GM23248 (cell line): ENCODE measurements at regions not wholly inside any gene's neighbourhood (a gene's known extent, or its start where the extent isn't known, plus 50 kb on each side); places are given as distances from the start of the nearest gene placed in this dataset.

Source experiments
- DNase-seq: peaks from one replicate; pipeline ENCODE4 v3.0.0-alpha.2; 2015
- H2AFZ ChIP-seq: fragments of 200-600 bp; sonication (generic); 2 replicates; pipeline ENCODE4 v1.6.1; 2016; ENCODE audit warnings: antibody characterized with exemption
- H3F3A ChIP-seq: fragments of 200-600 bp; sonication (generic); 2 replicates; pipeline ENCODE4 v1.6.1; 2016; ENCODE audit warnings: mild to moderate bottlenecking, antibody characterized with exemption, mixed run types; ENCODE audit not compliant: insufficient read depth
- H3K27ac ChIP-seq: fragments of 200-600 bp; sonication (generic); 2 replicates; pipeline ENCODE4 v1.5.1; 2016; ENCODE audit warnings: mild to moderate bottlenecking
- H3K27me3 ChIP-seq: fragments of 200-600 bp; sonication (generic); replicated peaks from 2 replicates; pipeline ENCODE4 v1.6.1; 2016; ENCODE audit warnings: mild to moderate bottlenecking; ENCODE audit not compliant: insufficient read depth
- H3K36me3 ChIP-seq: fragments of 200-600 bp; sonication (generic); 2 replicates; pipeline ENCODE4 v1.6.1; 2016; ENCODE audit warnings: low read depth, mild to moderate bottlenecking
- H3K4me1 ChIP-seq: fragments of 200-600 bp; sonication (generic); 2 replicates; pipeline ENCODE4 v1.6.1; 2016; ENCODE audit warnings: mild to moderate bottlenecking; ENCODE audit not compliant: insufficient read depth
- H3K4me2 ChIP-seq: fragments of 200-600 bp; sonication (generic); one replicate; pipeline ENCODE4 v1.6.1; 2016; ENCODE audit warnings: mild to moderate bottlenecking; ENCODE audit not compliant: unreplicated experiment
- H3K4me3 ChIP-seq: fragments of 200-600 bp; sonication (generic); 2 replicates; pipeline ENCODE4 v1.5.1; 2016; ENCODE audit warnings: mild to moderate bottlenecking
- H3K79me2 ChIP-seq: fragments of 200-600 bp; sonication (generic); 2 replicates; pipeline ENCODE4 v1.6.1; 2016; ENCODE audit warnings: mild to moderate bottlenecking; ENCODE audit not compliant: insufficient read depth
- H3K9ac ChIP-seq: fragments of 200-600 bp; sonication (generic); 2 replicates; pipeline ENCODE4 v1.6.1; 2016; ENCODE audit warnings: mild to moderate bottlenecking
- H3K9me2 ChIP-seq: fragments of 200-600 bp; sonication (generic); 2 replicates; pipeline ENCODE4 v1.6.1; 2016; ENCODE audit warnings: mixed run types, mild to moderate bottlenecking, moderate library complexity; ENCODE audit not compliant: insufficient read depth
- H3K9me3 ChIP-seq: fragments of 200-600 bp; sonication (generic); one replicate; pipeline ENCODE4 v1.6.1; 2017; ENCODE audit warnings: low read depth
- H4K20me1 ChIP-seq: fragments of 200-600 bp; sonication (generic); 2 replicates; pipeline ENCODE4 v1.6.0; 2016; ENCODE audit not compliant: insufficient read depth
- EZH2 ChIP-seq: fragments of 200-600 bp; sonication (generic); IDR thresholded peaks from 2 replicates; pipeline ENCODE4 v1.6.1; 2018; ENCODE audit warnings: antibody characterized with exemption, mild to moderate bottlenecking; ENCODE audit not compliant: insufficient read depth, poor library complexity, severe bottlenecking
- EZH2phosphoT487 ChIP-seq: fragments of 200-600 bp; sonication (generic); IDR thresholded peaks from 2 replicates; pipeline ENCODE4 v1.6.1; 2018; ENCODE audit warnings: antibody characterized with exemption, moderate library complexity, mild to moderate bottlenecking, low read depth; ENCODE audit not compliant: insufficient read depth
- WGBS, 2 experiments: methylation state at CpG; one replicate each; pipeline ENCODE4 v1.1.6; 2015 to 2017; ENCODE audit warnings: low lambda C conversion rate in 2 of 2, low coverage in 1 of 2; ENCODE audit errors: missing lambda C conversion rate in 2 of 2; 5-methylcytosine and 5-hydroxymethylcytosine counted together
- in situ Hi-C: fragments of 300-500 bp; cut with MboI; formaldehyde crosslinking; loops from 2 replicates; pipeline ENCODE4 v1.15.0; 2020

DNA sequence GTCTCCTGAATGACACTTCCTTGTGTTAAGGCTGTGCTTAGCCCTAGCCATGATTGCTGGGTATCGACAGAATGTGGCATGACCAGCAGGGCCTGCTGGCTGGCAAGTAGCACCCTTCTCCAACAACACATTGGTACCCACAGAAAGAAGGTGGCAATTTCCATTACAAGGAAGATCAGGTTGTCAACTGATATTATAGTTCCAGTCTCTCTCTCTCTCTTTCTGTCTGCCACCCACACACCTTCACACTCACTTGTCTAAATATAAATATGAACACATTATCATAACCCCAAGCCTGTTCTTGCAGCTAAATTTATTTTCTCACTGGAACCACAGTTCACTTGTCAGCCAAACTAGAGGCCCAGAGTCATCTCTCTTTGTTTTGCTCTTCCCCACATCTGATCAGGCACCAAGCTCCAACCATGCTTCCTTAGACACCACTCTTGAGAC lies 408.1 kb upstream of the PIK3R1 start:
- H3K36me3 ChIP-seq: no peaks in the 10 kb centered on the region
- H3K4me3 ChIP-seq: no peak overlapping the region
- in situ Hi-C loops: no loop called here
- DNase-seq: no peak
- TF ChIP-seq EZH2phosphoT487: no peak
- no peak for TF ChIP-seq EZH2
- H2AFZ ChIP-seq: no peak overlapping the region
- no peaks in the 10 kb centered on the region for H3K9me3 ChIP-seq
- no peaks in the 10 kb centered on the region for H3F3A ChIP-seq
- no peaks in the 10 kb centered on the region for H3K27me3 ChIP-seq
- WGBS, 2 experiments: 44% methylated on average over 1 of the region's 1 CpG
- H3K79me2 ChIP-seq: no peaks in the 10 kb centered on the region
- no peaks in the 10 kb centered on the region for H3K9me2 ChIP-seq
- no peaks in the 10 kb centered on the region for H3K4me1 ChIP-seq
- H3K9ac ChIP-seq: no peak overlapping the region
- no peak overlapping the region for H3K4me2 ChIP-seq
- H4K20me1 ChIP-seq: no peaks in the 10 kb centered on the region
- no peak overlapping the region for H3K27ac ChIP-seq

DNA sequence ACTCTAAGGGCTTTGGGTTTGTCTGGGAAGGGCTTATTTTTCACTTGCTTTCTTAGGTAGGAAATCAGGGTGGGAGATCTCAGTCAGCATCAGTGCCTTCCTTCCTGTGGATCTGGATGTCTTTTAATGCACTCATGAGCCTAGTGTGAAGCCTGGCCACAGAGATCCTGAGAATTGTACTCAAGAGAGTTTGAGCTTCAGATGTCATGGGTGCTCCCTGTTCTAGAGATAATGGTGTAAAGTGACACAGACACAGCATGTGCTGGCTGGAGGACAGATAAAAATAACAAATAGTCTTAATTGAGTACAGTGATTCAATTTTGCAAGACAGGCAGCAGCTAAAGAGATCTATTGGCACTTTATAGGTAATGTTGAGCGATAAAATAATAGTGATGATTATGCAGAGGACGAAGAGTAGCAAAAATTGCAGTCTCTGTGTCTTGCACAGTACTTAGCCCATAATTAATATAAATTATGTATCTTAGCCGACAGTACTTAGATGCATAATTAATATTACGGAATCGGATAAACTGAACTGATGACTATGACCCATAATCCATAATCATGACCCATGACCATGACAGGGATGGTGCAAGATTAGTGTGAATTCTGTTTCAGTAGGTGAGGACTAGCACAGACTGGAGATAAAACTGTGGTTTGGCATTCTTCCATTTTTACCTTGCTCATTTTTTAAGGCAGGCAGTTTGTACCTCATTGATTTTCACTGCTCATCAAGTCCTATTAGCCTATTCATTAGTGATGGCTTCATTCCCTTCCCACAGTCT lies 408.7 kb upstream of the PIK3R1 start:
- Histone ChIP-seq H3K27ac (no peak overlapping the region), H3K9ac (no peak overlapping the region), H3K4me3 (no peak overlapping the region), H3K9me2 (no peaks in the 10 kb centered on the region), H3K4me1 (no peaks in the 10 kb centered on the region), H2AFZ (no peak overlapping the region), H3K27me3 (no peaks in the 10 kb centered on the region), H3K4me2 (no peak overlapping the region), H3K36me3 (no peaks in the 10 kb centered on the region), H3K9me3 (no peaks in the 10 kb centered on the region), H3F3A (no peaks in the 10 kb centered on the region), H4K20me1 (no peaks in the 10 kb centered on the region), H3K79me2 (no peaks in the 10 kb centered on the region)
- DNase-seq: no peak
- no peak for TF ChIP-seq EZH2
- TF ChIP-seq EZH2phosphoT487: no peak
- WGBS, 2 experiments: 90 to 94% methylated on average over 5 of the region's 5 CpGs
- in situ Hi-C loops: no loop called here

DNA sequence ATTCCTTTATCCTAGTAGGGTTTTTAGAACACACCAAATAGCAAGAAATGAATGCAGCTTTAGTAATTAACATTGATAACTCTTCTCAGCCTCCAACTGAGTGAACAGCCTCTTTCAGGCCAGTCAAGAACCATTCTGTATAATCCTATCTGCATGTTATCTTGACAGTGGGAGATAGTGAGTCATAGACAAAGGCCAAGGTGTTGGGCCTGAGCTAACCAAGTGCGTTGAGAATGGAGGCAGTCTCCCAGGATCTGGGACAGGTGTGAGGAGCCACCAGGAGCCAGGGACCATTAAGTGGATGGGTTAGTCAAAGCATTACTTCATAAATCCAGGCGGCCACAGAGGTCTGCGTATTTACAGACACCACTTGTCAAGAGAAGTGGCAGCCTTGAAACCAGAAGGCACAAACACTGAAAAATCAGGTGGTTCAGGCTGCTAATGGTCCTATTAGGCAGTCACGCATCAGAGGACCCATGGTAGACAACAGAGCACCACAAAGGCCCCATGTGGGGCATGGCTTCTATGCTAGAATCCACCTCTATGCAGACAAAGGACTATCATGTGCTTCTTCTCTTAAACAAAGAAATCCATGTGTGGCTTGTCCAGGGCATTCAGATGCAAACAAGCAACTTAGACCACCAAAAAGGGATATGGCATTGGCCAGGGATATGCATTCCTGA lies 409.7 kb upstream of the PIK3R1 start:
- no peak overlapping the region for H3K4me3 ChIP-seq
- in situ Hi-C loops: no loop called here
- 81 to 86% methylated on average over 4 of the region's 4 CpGs for WGBS, 2 experiments

DNA sequence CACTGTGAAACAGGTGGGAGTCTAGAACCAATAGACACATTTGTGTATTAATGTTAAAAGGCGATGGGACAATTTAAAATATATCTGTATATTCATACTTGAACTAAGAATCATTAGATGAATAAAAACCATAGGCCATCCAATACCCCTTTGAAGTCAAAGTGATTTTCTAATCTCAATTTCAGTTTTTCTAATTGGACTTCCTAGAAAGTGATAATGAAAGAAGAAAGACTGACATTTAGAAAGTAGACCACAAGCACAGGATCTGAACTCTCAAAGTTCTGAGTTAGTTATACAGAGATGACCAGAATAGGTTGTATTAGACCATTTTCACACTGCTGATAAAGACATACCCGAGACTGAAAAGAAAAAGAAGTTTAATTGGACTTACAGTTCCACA lies 412.8 kb upstream of the PIK3R1 start:
- no peak for TF ChIP-seq EZH2
- no peak for TF ChIP-seq EZH2phosphoT487
- 64 to 79% methylated on average over 2 of the region's 2 CpGs for WGBS, 2 experiments
- Histone ChIP-seq H3K27me3 (no peaks in the 10 kb centered on the region), H3F3A (peaks cover 10% of the 10 kb centered on the region; the same call in 1 of the 2 replicates), H3K27ac (no peak overlapping the region), H3K9ac (no peak overlapping the region), H3K4me1 (0 out of 2 replicates have a peak, but pooled peaks cover 8% of the 10 kb centered on the region), H3K9me2 (no peaks in the 10 kb centered on the region), H4K20me1 (no peaks in the 10 kb centered on the region), H3K79me2 (no peaks in the 10 kb centered on the region), H2AFZ (no peak overlapping the region), H3K4me2 (no peak overlapping the region), H3K9me3 (no peaks in the 10 kb centered on the region), H3K36me3 (no peaks in the 10 kb centered on the region), H3K4me3 (no peak overlapping the region)
- DNase-seq: no peak
- in situ Hi-C loops: no loop called here

More for the DNA sequence above, 409.7 kb upstream of the PIK3R1 start:
- Histone ChIP-seq H3K9me3 (no peaks in the 10 kb centered on the region), H3K27ac (no peak overlapping the region), H3K9ac (no peak overlapping the region), H3K4me1 (no peaks in the 10 kb centered on the region), H3K9me2 (no peaks in the 10 kb centered on the region), H2AFZ (no peak overlapping the region), H3K4me2 (no peak overlapping the region), H3K27me3 (no peaks in the 10 kb centered on the region), H3F3A (no peaks in the 10 kb centered on the region), H4K20me1 (no peaks in the 10 kb centered on the region), H3K36me3 (no peaks in the 10 kb centered on the region), H3K79me2 (no peaks in the 10 kb centered on the region)
- TF ChIP-seq EZH2: no peak
- no peak for TF ChIP-seq EZH2phosphoT487
- DNase-seq: no peak
